HepG2 (cell line): ENCODE measurements at regions not wholly inside any gene's neighbourhood (a gene's known extent, or its start where the extent isn't known, plus 50 kb on each side); places are given as distances from the start of the nearest gene placed in this dataset.

ENCODE experiments used
- ATAC-seq: fragments of 200-7000 bp; cut with Tn5 transposase; 3 replicates; pipeline ENCODE4 v1.9.1; 2020; ENCODE audit warnings: mild to moderate bottlenecking, moderate library complexity
- BruUV-seq: library from RNA; stranded (reverse); fragments of 400-500 nt; replicated peaks from 2 replicates; lab custom pipeline; 2021; lab: Mats Ljungman, UMichigan
- CTCF ChIA-PET: fragments of 300-600 bp; formaldehyde crosslinking; extraction: SDS; loops from one replicate; lab custom pipeline; 2021; ENCODE audit warnings: low total read pairs, inconsistent platforms, low intra/inter-chr PET ratio; lab: Yijun Ruan, JAX
- POLR2A ChIA-PET: fragments of 350-600 bp; sonication (Branson Sonifier 250); formaldehyde crosslinking; loops from one replicate; lab custom pipeline; 2020; ENCODE audit warnings: antibody characterized with exemption, inconsistent platforms; lab: Yijun Ruan, JAX
- DNase-seq: peaks from one replicate; pipeline ENCODE4 v3.0.0-alpha.2; 2015; ENCODE audit warnings: low spot score
- FAIRE-seq: peaks from 3 replicates; lab custom pipeline; 2011; peaks lifted over from hg19 to GRCh38; lab: Jason Lieb, UNC
- H2AFZ ChIP-seq: one replicate; pipeline ENCODE4 v1.6.1; 2011; ENCODE audit warnings: low read length, inconsistent platforms
- H3K27ac ChIP-seq: fragments of 300-600 bp; 3 replicates; pipeline ENCODE4 v1.8.0; 2011; ENCODE audit warnings: mixed run types, mild to moderate bottlenecking, mixed read lengths, low read length, inconsistent platforms; ENCODE audit not compliant: insufficient read depth; ENCODE audit errors: extremely low read length
- H3K27me3 ChIP-seq, 2 experiments: fragments of 200-600 bp in 1 of 2; 2 replicates in 1 of 2; 3 replicates in 1 of 2; pipeline versions ENCODE4 v1.6.0 to v1.8.0; 2011; ENCODE audit warnings: low read length in 2 of 2, mild to moderate bottlenecking in 2 of 2, moderate library complexity in 2 of 2, inconsistent platforms in 1 of 2; ENCODE audit not compliant: insufficient read depth in 2 of 2, control insufficient read depth in 1 of 2
- H3K36me3 ChIP-seq, 2 experiments: fragments of 200-600 bp in 1 of 2; replicated peaks in 1 of 2; 2 replicates in 1 of 2; 3 replicates in 1 of 2; pipeline versions ENCODE4 v1.5.1 to v1.8.0; 2011; ENCODE audit warnings: low read length in 2 of 2, inconsistent platforms in 1 of 2; ENCODE audit not compliant: insufficient read depth in 2 of 2, control insufficient read depth in 1 of 2
- H3K4me1 ChIP-seq: 2 replicates; pipeline ENCODE4 v1.5.1; 2012; ENCODE audit warnings: low read length, inconsistent platforms; ENCODE audit not compliant: insufficient read depth
- H3K4me2 ChIP-seq: 2 replicates; pipeline ENCODE4 v1.6.0; 2011; ENCODE audit warnings: low read depth, low read length, inconsistent platforms
- H3K4me3 ChIP-seq, 3 experiments: fragments of 200-600 bp in 1 of 3; sonication (generic), shearing (Covaris generic) in 1 of 3; replicated peaks in 1 of 3; 2 replicates each; pipeline ENCODE4 v1.5.1; 2011 to 2016; ENCODE audit warnings: low read length in 3 of 3, inconsistent platforms in 2 of 3, low read depth in 2 of 3, mild to moderate bottlenecking in 2 of 3, control low read depth in 1 of 3, mixed read lengths in 1 of 3; ENCODE audit not compliant: insufficient read depth in 1 of 3
- H3K79me2 ChIP-seq: one replicate; pipeline ENCODE4 v1.6.1; 2011; ENCODE audit warnings: low read length, inconsistent platforms; ENCODE audit not compliant: insufficient read depth
- H3K9ac ChIP-seq: 2 replicates; pipeline ENCODE4 v1.6.0; 2011; ENCODE audit warnings: mild to moderate bottlenecking, low read depth, low read length, inconsistent platforms; ENCODE audit not compliant: insufficient read depth
- H3K9me3 ChIP-seq: 2 replicates; pipeline ENCODE4 v1.5.1; 2012; ENCODE audit warnings: mild to moderate bottlenecking, low read length
- H4K20me1 ChIP-seq: 2 replicates; pipeline ENCODE4 v1.6.0; 2011; ENCODE audit warnings: inconsistent platforms, mild to moderate bottlenecking, low read length, moderate library complexity; ENCODE audit not compliant: insufficient read depth
- ARNT2 ChIP-seq: sonication (generic); formaldehyde crosslinking; IDR thresholded peaks from 2 replicates; pipeline ENCODE4 v1.8.0; 2022; ENCODE audit warnings: mild to moderate bottlenecking, low read depth, missing genetic modification reagents, moderate library complexity
- NR2F6 ChIP-seq, 2 experiments: IDR thresholded peaks; 2 replicates each; pipeline ENCODE4 v1.6.1; 2016; ENCODE audit warnings: antibody characterized with exemption in 1 of 2, mild to moderate bottlenecking in 1 of 2
- SALL2 ChIP-seq: sonication (generic); formaldehyde crosslinking; IDR thresholded peaks from 2 replicates; pipeline ENCODE4 v1.8.1; 2023; ENCODE audit warnings: mild to moderate bottlenecking, missing genetic modification reagents, inconsistent platforms
- SMAD1 ChIP-seq: sonication (generic); formaldehyde crosslinking; IDR thresholded peaks from 2 replicates; pipeline ENCODE4 v1.4.0; 2020; ENCODE audit warnings: missing genetic modification reagents, low read depth, mild to moderate bottlenecking, borderline replicate concordance
- ZNF674 ChIP-seq: sonication (generic); formaldehyde crosslinking; IDR thresholded peaks from 2 replicates; pipeline ENCODE4 v1.5.0; 2020; ENCODE audit warnings: low read depth, mild to moderate bottlenecking, missing genetic modification reagents
- ZNF724P ChIP-seq: sonication (generic); formaldehyde crosslinking; IDR thresholded peaks from 2 replicates; pipeline ENCODE4 v1.8.0; 2022; ENCODE audit warnings: missing genetic modification reagents, borderline replicate concordance
- WGBS: methylation state at CpG from one replicate; pipeline ENCODE4 v1.1.6; 2017; ENCODE audit warnings: low lambda C conversion rate; 5-methylcytosine and 5-hydroxymethylcytosine counted together
- in situ Hi-C: cut with HindIII; loops from 2 replicates; pipeline ENCODE4 v1.10.0; 2017; ENCODE audit warnings: low pct_unique_long_range_greater_than_20kb; ENCODE audit not compliant: extremely low pct_ligation_motif_present
- intact Hi-C: fragments of 100-400 bp; cut with micrococcal nuclease; formaldehyde crosslinking; loops from one replicate; pipeline ENCODE4 v1.10.0; 2022; ENCODE audit not compliant: unreplicated experiment
- TF ChIP-seq, protein P1 (sequence below): sonication (generic); formaldehyde crosslinking; IDR thresholded peaks from 2 replicates; pipeline ENCODE4 v1.4.0; 2020; ENCODE audit warnings: missing genetic modification reagents

DNA sequence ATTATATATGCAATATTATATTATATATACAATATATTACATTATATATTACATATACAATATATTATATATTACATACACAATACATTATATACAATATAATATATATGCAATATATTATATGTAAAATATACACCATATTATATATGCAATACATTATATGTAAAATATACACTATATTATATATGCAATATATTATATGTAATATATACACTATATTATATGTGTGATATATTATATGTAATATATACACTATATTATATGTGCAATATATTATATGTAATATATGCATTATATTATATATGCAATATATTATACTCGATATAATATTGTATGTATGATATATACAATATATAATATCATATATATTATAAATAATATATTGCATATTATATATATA lies 457.4 kb downstream of the SMARCA1 start:
- no peaks in the 10 kb centered on the region for H3K4me1 ChIP-seq

DNA sequence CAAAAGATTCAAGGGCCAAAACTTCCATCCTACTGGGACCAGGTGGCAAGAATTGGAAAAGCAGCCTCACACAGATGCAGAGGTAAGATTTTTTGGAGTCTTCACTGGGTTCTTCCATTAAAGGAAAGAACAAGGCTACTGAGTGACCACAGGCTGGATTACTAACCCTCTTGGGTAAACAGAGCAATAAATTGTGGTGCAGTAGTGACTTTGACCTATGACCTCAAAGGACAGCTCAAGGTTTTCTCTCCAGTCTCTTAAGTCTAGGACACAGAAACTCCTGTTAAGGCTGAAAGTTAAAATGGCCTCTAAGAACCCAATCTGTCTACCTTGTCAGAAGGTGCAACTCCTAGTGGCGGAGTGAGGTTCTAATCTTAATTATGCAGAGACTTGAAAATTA lies 464.9 kb downstream of the SMARCA1 start:
- H3K9me3 ChIP-seq = no peaks in the 10 kb centered on the region
- in situ Hi-C loops (no loop called here), intact Hi-C loops (no loop called here)
- DNase-seq (peak; percentile 9), FAIRE-seq (peak; percentile 37), ATAC-seq (no peak)
- no peak overlapping the region for H3K4me3 ChIP-seq
- H3K27me3 ChIP-seq = no peaks in the 10 kb centered on the region
- ChIA-PET CTCF (no interaction called here), POLR2A (no interaction called here)
- no peaks in the 10 kb centered on the region for H3K36me3 ChIP-seq
- peak; percentile 51; the same call in 1 of the 2 replicates for TF ChIP-seq NR2F6 (IDR thresholded peaks at IDR 0.05)
- no peak for TF ChIP-seq NR2F6 (CRISPR knock-in tag; IDR thresholded peaks at IDR 0.05)
- TF ChIP-seq SMAD1 (CRISPR knock-in tag) = no peak
- BruUV-seq = no TSS peak
- H3K4me2 ChIP-seq = no peak overlapping the region
- H3K79me2 ChIP-seq = no peaks in the 10 kb centered on the region
- no CpG with 5 or more reads among the region's 1 CpG for WGBS
- H2AFZ ChIP-seq = no peak overlapping the region
- H3K9ac ChIP-seq = no peak overlapping the region
- H4K20me1 ChIP-seq = no peaks in the 10 kb centered on the region
- H3K4me1 ChIP-seq = peaks cover 16% of the 10 kb centered on the region
- no peak overlapping the region for H3K27ac ChIP-seq

More for the DNA sequence above, 457.4 kb downstream of the SMARCA1 start:
- Histone ChIP-seq H3K9me3 (no peaks in the 10 kb centered on the region), H3K27ac (no peak overlapping the region)
- CTCF ChIA-PET = no interaction called here
- TF ChIP-seq ARNT2 (CRISPR knock-in tag) (no peak), ZNF724P (CRISPR knock-in tag) (no peak), ZNF674 (CRISPR knock-in tag) (no peak), SALL2 (no peak)
- TF ChIP-seq, protein P1, sequence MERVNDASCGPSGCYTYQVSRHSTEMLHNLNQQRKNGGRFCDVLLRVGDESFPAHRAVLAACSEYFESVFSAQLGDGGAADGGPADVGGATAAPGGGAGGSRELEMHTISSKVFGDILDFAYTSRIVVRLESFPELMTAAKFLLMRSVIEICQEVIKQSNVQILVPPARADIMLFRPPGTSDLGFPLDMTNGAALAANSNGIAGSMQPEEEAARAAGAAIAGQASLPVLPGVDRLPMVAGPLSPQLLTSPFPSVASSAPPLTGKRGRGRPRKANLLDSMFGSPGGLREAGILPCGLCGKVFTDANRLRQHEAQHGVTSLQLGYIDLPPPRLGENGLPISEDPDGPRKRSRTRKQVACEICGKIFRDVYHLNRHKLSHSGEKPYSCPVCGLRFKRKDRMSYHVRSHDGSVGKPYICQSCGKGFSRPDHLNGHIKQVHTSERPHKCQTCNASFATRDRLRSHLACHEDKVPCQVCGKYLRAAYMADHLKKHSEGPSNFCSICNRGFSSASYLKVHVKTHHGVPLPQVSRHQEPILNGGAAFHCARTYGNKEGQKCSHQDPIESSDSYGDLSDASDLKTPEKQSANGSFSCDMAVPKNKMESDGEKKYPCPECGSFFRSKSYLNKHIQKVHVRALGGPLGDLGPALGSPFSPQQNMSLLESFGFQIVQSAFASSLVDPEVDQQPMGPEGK (CRISPR knock-in tag) = no peak
- TF ChIP-seq, all 625 proteins: peak for 0
- Histone ChIP-seq H3K4me2 (no peak overlapping the region), H3K79me2 (no peaks in the 10 kb centered on the region), H3K36me3 (no peaks in the 10 kb centered on the region), H3K27me3 (no peaks in the 10 kb centered on the region), H2AFZ (no peak overlapping the region), H3K4me3 (no peak overlapping the region), H3K9ac (no peak overlapping the region), H4K20me1 (no peaks in the 10 kb centered on the region)
- BruUV-seq = no TSS peak
- intact Hi-C loops (no loop called here), in situ Hi-C loops (no loop called here)
- DNase-seq (no peak), ATAC-seq (no peak), FAIRE-seq (no peak)
- WGBS = 88% methylated on average over 1 of the region's 1 CpG
- POLR2A ChIA-PET = no interaction called here
